ENCODE measurements at regions not wholly inside any gene's neighbourhood (a gene's known extent, or its start where the extent isn't known, plus 50 kb on each side); places are given as distances from the start of the nearest gene placed in this dataset.

DNA sequence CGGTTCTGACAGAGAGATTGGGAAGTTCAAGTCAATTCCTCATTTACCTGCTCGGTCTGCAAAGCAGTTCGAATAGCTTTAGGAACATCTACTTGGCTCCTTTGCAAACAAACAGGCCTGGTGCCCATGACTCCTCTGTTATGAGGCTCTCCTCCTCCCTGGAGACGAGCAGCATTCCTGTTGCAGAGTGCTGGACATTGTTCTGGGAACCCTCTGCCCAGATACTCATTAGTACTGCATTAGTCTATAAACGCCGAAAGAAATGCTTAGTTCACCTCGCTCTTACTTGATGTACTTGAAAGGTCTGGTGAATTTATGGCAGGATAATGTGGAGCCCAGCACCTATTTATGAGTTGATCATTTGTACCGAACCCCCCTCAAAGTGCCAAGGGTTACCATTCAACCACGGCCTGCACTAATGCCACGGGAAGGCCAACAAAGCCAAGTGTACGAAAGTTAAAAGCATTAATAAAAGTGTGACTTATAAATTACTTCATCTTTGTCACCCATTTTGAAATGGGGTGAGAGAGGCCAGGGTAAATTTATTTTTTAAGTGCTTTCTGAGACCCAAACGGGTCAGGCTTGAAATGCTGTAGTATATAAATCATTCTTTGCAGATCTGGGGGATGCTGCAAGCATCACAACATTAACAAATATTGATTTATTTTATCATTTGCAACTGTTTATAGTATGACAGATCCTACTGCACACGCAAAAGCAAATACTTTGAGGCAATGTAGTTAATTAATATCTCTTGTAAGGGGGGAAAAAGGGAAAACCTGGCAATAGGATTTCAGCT lies 478.9 kb upstream of the PSMD7 start:
- DNase-seq (ENCODE audit: low read depth in 2 of 2), result no peak

DNA sequence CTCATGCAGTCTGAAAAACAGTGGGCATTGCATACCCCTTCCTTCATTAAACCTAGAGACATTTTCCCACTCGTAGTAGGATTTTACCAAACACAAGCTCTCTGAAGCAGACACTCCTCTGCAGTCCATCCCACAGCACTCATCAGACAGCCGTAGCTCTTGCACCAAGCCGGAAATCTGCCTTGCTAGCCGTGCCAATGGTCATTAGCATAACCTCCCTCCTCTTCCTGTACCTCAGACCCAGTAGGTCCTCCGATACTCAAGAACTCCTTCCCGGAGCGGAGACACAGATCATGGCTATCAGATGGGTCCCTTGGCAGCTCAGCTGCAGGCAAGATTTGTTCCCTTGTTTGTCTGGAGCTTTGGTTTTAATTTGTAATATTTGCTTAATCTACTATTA lies 483.1 kb upstream of the PSMD7 start:
- no peak for DNase-seq (ENCODE audit: low read depth in 2 of 2)

DNA sequence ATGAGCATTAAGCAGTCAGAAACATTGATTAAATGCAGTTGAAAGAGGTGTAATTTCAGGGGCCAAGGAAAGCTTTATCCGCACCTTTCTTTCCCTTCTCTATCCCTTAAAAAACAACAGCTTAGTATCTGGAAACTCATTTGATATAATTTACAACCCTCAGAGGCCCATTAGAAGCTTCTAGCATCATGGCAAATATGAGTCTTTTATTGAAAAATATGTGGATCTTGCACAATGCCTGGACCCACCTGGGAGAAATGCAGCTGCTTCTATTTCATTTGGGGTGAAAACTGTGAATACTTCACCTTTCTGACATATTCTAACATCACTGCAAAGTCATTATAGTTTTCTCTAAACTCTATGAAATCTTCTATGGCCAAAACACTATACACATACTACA lies 492.2 kb upstream of the PSMD7 start:
- no peak for DNase-seq (ENCODE audit: low read depth in 2 of 2)

DNA sequence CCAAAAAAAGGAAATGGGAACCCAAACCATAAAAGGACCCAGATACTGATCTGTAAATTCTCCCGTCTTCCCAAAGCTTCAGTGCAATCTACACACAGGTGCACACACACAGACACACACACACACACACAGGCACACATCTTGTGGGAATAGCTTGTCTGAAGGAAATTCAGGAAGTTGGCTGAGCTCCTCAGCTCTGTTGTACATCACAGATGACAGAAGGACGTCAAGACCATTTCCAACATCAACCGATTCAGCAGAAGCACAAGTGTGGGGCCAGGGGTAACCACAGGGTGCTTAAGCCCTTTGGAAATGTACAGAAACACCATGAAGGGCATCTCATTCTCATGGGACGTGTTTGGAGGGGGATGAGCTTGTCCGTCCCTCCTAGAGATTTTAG lies 498.1 kb upstream of the PSMD7 start:
- no peak for DNase-seq (ENCODE audit: low read depth in 2 of 2)

DNA sequence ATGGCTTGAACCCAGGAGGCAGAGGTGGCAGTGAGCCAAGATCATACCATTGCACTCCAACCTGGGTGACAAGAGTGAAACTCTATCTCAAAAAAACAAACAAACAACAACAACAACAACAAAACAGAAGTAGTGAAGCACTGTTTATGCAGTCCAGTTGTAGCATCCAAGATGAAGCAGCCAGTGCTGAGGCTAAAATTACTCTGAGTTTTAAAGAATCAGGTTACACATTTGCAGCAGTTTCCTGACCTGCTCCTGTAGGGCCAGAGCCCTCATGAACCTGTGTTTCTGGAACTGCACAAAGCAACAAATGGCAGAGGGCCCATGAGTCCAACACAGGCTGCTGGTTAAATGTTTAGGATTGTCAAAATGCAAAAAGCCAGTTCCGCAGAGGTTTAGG lies 499.5 kb upstream of the PSMD7 start:
- no peak for DNase-seq (ENCODE audit: low read depth in 2 of 2)

DNA sequence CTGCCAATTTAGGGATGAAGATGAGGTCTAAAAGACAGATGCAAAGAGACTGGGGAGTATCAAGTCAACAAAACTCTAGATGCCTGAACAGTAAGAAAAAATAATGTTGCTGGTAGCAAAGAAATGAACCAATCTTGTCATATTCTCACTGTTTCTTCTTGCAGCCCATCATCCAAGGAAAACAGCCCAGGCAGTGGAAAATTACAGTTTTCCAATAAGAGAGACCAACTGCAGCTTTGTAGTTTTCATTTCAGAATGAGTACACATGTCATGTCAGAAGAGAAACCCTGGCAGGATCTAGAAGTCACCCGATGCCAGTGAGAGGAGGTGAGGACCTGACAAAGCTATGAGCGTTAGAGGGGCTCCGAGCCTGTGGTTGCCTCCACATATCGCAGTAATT lies 500.4 kb upstream of the PSMD7 start:
- DNase-seq (ENCODE audit: low read depth in 2 of 2), result no peak

DNA sequence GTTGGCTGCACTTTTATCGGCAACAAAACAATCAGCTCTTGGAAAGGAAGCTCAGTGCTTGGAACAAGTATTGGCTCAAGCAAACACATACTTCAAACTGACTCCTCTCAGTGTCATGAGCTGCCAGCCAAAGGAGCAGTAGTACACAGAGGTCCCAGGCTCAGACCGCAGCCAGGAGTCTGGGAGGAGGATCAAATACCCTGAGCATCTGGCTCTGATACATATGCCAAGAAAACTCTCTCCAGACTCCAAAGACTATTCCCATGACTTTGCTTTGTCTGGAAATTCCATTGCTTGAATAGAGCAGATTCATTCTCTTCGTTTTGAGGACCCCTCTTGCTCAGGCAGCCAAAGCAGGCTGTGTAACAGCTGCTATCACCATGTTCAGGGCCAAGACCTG lies 501.6 kb upstream of the PSMD7 start:
- no peak for DNase-seq (ENCODE audit: low read depth in 2 of 2)

DNA sequence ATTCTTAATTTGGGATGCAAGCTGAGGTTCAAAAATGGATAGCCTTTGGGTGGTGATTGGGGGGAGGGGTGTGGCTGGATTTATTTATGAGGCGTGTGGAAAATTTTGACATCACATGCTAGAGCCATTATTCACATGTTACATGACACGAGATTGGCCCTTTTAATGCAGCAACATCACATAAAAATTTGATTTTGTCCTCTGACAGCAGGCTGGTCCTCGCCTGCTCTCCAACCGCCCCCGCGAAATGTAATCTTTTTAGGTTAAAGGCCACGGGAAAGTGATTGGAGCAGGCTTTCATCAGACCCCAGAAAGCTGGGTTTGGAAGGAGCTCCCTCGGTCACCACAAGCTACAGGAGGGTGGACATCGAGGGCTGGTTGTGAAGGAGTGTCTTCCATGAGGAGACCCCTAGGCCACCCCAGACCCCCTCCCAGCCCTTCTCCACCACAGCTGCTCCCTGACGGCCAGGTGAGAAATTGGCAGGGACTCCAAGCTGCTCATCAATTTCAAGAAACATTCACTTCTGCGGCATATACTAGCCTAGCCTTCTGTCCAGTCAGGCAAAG lies 502.7 kb upstream of the PSMD7 start:
- DNase-seq (ENCODE audit: low read depth in 2 of 2), result no peak

DNA sequence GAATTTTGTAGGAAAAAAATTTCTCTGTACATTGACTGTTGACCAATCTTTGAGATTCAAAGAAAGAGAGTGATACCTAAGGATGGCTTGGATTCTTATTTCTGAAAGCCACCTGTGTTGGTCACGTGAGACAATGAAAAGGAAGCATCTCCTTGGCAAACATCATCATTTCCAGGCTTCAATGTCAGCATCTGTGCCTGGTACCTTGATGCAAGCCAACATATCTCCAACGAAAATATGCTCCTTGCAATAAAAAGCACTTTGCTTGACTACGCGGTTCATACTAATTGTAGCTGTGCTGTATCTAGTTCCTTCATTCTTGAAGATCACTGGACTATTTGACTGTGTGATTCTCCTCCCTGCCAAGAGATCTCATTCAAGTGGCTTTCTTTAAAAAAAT lies 503.4 kb upstream of the PSMD7 start:
- no peak for DNase-seq (ENCODE audit: low read depth in 2 of 2)

DNA sequence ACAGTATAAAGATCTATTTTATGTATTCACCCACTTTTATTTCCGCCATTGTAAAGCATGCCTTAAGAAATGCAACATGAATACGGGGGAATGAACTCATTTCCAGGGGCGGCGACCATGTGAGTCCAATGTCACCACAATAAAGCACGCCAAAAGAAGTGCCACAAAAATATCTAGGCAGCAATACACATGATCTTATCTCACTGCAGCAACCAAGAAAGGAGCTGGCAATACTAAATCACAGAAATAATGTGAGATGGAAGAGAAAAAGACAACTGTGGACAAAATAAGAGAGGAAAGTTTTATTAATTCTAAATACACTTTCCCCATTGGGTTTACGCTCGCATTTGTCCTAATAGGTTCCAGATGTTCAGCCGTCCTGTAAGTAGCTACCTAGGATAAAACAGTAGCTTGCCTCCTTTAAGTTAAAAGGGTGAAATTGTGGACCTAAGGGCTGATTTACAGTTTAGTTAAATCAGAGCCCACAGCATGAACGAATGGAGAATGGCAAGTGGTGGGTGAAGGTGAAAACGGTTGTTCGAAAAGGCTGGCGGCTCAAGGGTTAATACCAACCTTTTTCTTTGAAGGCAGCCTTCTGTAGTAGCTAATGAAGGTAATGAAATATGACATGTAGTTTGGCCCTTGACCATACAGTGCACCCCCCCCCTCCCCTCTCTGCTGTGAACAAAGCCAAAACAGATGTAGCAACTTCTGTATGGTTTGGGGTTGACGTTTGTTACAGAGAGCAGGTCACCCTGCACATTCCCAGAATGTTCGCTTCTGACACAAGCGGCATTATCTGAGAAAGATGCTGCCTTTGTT lies 504.2 kb upstream of the PSMD7 start:
- DNase-seq (ENCODE audit: low read depth in 2 of 2), result no peak

DNA sequence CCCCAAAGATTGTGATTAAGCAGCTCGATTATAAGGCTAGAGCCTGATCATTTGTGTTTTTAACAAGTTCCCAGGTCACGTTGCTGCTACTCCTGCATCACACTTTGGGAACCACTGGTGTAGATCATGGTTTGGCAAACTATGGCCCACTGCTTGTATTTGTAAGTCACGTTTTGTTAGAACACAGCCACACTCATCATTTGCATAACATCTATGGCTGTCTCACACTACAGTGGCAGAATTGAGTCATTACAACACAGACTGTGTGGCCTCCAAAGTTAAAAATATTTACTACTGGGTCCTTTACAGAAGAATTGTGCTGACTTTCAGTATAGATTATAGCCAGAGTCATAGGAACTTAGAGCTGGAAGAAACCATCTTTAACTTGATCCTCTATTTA lies 515.3 kb upstream of the PSMD7 start:
- DNase-seq (ENCODE audit: low read depth in 2 of 2), result no peak

DNA sequence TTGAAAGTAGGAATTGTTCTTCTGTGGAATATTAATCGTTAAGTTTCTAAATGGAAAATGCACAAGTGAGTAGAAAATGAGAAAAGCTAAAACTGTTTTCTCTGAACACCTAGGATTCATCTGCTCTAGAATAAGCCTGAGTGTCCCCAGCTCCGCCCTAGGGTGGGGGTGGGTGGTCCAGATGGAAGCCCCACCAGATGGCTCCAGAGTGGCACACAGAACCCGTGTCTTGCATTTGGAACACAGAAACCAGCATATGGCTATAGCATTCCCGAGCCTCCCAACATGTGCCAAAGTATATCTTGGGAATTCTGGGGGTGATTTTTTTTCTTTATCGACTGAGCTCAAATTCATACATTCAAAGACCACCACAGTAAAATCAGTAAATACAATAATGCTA lies 517.7 kb upstream of the PSMD7 start:
- no peak for DNase-seq (ENCODE audit: low read depth in 2 of 2)

DNA sequence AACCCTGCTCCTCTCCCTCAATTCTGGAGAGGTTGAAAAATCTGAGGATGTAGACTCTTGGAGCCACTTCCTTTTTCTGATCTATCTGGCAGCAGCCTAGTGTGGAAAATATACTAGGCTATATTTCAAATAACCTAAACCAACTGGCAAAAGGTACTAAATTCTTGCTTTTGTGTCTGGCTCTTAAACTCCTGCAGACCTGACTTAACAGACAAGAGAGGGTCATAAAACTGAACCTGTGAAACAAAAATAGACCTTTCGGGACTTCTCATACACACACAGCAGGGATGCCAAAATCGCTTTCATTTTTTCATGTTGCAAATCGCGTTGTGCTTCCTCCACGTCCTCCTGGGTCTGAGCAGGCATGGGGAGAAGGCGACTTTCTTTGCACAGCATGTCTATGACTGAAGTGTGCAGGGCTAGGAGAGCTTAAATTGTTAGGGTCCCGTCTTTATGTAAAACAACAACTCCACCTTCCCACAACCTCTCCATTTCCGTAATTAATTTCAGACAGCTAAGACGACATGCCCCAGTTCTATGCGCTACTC lies 520.7 kb upstream of the PSMD7 start:
- DNase-seq (ENCODE audit: low read depth in 2 of 2), result no peak

DNA sequence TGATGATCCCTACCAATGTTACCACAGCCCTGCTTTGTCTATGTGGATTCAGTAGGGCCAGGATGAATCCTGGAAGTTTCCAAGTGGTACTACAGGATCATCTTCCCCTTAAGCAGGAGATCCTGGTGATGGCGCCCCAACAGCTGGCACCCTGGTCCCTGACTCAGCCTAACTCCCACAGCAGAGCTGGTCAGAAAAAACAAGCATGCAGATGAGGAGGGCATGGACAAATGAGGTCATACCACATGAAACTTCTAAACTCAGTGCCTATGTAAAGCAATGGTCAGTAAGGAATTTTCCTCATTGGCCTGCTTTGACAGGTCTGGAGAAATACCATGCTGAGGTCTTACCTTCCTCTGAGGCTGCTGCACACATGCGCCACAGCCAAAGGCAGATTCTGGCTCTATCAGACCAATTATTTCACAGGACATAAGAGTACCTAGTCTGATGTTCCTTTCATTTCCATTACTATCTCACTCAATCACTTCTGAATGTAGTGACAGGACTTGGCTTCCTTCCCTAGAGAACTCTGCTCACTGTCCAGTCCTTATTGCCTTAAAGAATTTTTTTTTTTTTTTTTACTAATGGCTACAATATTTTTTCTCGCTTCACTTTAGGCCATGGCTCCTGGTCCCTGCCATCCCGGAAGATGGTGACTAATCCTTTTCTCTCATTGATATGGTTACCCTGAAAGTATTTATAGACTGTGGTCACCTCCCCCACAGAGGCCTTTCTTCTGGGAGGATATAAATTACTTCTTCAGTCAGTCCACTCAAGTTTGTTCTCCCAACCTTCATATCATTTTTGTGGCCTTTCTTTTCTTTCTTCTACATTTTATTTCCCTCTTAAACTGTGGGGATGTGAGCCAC lies 525.2 kb upstream of the PSMD7 start:
- no peak for DNase-seq (ENCODE audit: low read depth in 2 of 2)

DNA sequence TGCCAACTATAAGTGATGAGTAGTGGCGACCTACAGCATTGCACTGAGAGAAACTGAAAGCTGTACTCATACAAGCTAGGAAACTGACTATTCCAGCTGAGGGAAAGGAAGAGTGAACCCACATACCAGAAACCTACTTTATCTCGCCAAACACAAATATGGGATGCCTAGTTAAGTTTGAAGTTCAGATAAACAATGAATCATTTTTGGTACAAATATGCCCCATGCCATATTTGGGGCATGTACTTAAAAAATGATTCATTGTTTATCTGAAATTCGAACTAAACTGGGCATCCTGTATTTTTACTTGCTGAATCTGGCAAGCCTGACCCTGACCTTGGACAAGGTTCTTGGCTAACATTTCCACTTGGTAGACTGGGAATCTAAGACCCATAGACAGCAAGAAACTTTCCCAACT lies 527.8 kb upstream of the PSMD7 start:
- DNase-seq (ENCODE audit: low read depth in 2 of 2), result no peak

DNA sequence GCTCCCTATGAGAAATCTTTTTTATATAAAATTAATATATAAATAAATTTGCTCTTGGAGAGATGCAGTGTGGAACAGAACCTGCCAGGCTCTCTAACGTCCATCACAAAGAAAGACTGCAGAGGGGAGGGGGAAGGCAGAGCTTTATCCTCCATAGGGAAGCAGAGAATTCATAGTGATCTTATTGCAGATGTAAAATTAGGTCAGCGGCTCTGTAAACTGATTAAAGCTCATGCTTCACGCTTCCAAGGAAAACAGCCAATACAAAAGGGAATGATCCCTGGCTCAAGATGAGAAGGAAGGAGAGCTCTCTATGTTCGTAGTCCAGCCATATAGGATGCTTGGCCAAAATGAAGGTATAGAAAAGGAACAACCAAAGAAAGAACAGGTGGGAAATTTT lies 532.3 kb upstream of the PSMD7 start:
- DNase-seq (ENCODE audit: low read depth in 2 of 2), result no peak

DNA sequence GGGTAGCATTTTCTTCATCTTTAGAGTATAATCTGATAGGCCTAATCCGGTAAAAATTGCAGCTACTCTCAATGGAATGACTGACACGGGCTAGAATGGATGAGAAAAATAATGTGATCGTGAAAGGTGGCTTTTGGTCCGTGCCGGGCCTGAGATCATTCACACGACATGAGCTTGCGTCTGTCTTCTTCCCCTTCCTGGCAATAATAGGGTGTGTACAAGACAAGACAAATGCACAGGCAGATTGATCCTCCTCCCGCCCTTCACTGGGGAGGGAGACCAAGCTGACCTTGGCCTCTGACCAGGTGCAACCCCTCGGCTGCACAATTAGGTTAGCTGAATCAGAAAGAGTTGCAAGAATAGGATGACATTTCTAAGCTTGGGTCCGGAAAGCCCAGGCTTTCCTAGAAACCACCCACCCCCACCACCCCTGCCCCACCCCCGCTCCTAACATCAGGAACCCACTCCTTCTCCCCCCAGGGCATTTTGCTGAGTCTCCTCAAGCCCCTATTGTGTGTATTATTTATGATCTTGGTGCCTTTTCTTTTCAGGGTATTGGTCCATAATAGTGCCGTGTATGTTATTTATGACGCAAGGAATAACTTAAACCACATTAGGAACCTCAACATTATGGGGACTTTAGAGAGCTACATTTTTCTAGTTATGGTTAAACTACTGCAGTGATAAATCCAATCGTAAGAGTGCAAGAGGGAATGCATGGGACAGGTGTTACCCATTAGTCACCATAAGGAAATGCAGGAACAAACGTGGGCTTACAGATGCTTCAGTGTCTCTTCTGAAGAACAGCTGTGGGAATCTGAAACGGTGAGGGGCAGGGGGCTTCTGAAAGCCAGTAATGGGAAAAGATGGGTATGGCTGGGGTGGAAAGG lies 540.1 kb upstream of the PSMD7 start:
- no peak for DNase-seq (ENCODE audit: low read depth in 2 of 2)

DNA sequence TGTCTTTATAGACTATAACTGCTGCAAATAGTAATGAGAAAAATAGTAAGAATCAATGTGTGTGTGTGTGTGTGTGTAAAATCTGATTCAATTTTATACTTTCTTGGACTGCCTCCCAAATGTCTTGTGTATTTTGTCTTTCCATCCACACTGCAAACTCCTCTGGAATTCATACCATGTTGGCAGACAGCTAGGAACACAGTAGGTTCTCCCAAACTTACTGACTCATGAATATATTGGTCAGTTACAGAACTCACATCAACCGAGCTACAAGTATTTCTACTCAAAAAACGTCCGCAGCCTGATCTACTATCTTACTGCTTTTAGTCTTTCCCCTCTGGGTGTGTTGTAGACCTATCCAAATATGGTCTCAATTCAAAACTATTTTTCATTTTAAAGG lies 542.7 kb upstream of the PSMD7 start:
- DNase-seq (ENCODE audit: low read depth in 2 of 2), result no peak

DNA sequence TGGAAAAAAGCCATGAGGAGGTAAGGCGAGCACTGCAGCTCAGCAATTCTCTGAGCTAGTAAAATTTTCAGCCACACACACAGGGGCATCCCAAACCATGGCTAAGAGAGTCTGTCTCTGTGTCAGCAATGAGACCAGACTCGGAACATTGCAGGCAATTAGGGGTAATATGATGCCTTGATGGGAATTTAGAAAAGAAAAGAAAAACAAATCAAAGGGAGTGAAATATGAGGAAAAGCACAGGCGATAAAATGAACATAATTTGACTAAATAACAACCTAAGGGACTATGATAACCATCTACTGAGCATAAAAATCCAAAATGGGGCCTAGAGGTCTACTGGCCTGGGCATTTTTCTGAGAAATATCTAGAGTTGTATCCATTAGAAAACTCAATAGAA lies 546.0 kb upstream of the PSMD7 start:
- DNase-seq (ENCODE audit: low read depth in 2 of 2), result no peak

DNA sequence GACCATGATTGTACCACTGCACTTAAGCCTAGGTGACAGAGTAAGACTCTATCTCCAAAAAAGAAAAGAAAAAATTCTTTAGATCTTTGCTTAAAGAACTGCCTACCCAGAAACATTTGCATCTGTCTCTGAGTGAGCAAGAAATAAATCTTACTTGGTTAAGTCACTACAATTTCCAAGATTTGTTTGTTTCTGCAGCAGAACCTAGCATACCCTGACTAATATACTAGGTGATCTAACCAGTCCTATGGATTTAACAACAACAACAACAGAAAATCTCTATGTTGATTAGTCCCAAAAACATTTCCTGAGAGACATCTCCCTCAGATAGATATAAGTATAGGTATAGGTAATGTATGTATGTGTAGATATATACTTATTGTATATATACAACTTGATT lies 549.3 kb upstream of the PSMD7 start:
- DNase-seq (ENCODE audit: low read depth in 2 of 2), result no peak

DNA sequence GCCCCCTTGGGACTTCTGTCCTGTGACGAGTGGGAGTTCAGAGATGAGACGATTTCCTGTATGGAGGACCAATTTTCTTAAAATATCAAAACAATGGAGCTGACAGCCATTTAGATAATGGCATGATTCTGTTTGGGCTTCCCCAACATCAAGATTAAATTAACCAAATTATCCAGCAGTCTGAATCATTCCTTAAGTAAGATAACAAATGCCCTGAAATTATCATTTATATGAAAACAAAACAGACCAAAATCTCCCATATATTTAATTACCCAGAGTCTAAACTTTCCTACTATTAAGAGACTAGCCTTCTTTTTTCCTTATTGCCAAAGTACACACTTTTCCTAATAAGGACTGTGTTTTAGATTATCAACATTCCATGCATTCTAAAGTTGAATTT lies 550.1 kb upstream of the PSMD7 start:
- DNase-seq (ENCODE audit: low read depth in 2 of 2), result no peak

Data from stimulated activated CD8-positive, alpha-beta memory T cell treated with anti-CD3 and anti-CD28 coated beads, Interleukin-2, amount 100 ng/mL, for 48 hours (primary cell).